DMS114 treated with DMSO at 0.1 percent for 48 hours (cell line): ENCODE measurements at regions not wholly inside any gene's neighbourhood (a gene's known extent, or its start where the extent isn't known, plus 50 kb on each side); places are given as distances from the start of the nearest gene placed in this dataset.

Source experiments
- DNase-seq: peaks from one replicate; lab custom pipeline; 2025; ENCODE audit not compliant: unreplicated experiment; lab: John Stamatoyannopoulos, UW

GRCh38 chr13:64849196-64849595, 2380.9 kb downstream of the PCDH9 start:
- DNase-seq: no peak

- DNase-seq: no peak
These were observed 2382.4 kb downstream of the PCDH9 start for GRCh38 chr13:64847767-64848166.

GRCh38 chr13:64845110-64845509, 2385.0 kb downstream of the PCDH9 start:
- no peak for DNase-seq

GRCh38 chr13:64819081-64819480, 2411.1 kb downstream of the PCDH9 start:
- no peak for DNase-seq

- DNase-seq: no peak
These were observed 2412.4 kb downstream of the PCDH9 start for GRCh38 chr13:64817691-64818090.

GRCh38 chr13:64810750-64811149, 2419.4 kb downstream of the PCDH9 start:
- no peak for DNase-seq

GRCh38 chr13:64808704-64809103, 2421.4 kb downstream of the PCDH9 start:
- no peak for DNase-seq

GRCh38 chr13:64801768-64802167, 2428.4 kb downstream of the PCDH9 start:
- DNase-seq: no peak

- no peak for DNase-seq
These were observed 2431.7 kb downstream of the PCDH9 start for GRCh38 chr13:64798422-64798821.

GRCh38 chr13:64793592-64793991, 2436.5 kb downstream of the PCDH9 start:
- DNase-seq: no peak

GRCh38 chr13:64793131-64793530, 2437.0 kb downstream of the PCDH9 start:
- DNase-seq: no peak

GRCh38 chr13:64791373-64791772, 2438.8 kb downstream of the PCDH9 start:
- DNase-seq: no peak

- no peak for DNase-seq
These were observed 2447.7 kb downstream of the PCDH9 start for GRCh38 chr13:64782466-64782865.

- DNase-seq: no peak
These were observed 2452.1 kb downstream of the PCDH9 start for GRCh38 chr13:64778002-64778401.

- DNase-seq: no peak
These were observed 2455.2 kb downstream of the PCDH9 start for GRCh38 chr13:64774915-64775314.

- no peak for DNase-seq
These were observed 2459.4 kb downstream of the PCDH9 start for GRCh38 chr13:64770743-64771142.

- no peak for DNase-seq
These were observed 2463.1 kb downstream of the PCDH9 start for GRCh38 chr13:64767054-64767453.

GRCh38 chr13:64765636-64766035, 2464.5 kb downstream of the PCDH9 start:
- DNase-seq: no peak

- no peak for DNase-seq
These were observed 2471.5 kb downstream of the PCDH9 start for GRCh38 chr13:64758521-64759244.

- DNase-seq: no peak
These were observed 2473.5 kb downstream of the PCDH9 start for GRCh38 chr13:64756621-64757020.

- DNase-seq: no peak
These were observed 2474.2 kb downstream of the PCDH9 start for GRCh38 chr13:64755961-64756360.

GRCh38 chr13:64753233-64754000, 2476.7 kb downstream of the PCDH9 start:
- DNase-seq: no peak
